Heart right ventricle (tissue), 16 donors: ENCODE measurements at regions not wholly inside any gene's neighbourhood (a gene's known extent, or its start where the extent isn't known, plus 50 kb on each side); places are given as distances from the start of the nearest gene placed in this dataset.

Source experiments
- ATAC-seq, 8 donors: fragments of 200-7000 bp; cut with Tn5 transposase; one replicate each; pipeline ENCODE4 v1.9.1; 2020; ENCODE audit warnings: mild to moderate bottlenecking in 8 of 8, moderate library complexity in 8 of 8, moderate number of reproducible peaks in 1 of 8
- DNase-seq, 2 donors: peaks; one replicate each; pipeline ENCODE4 v3.0.0-alpha.2; 2020
- H3K27ac ChIP-seq, 10 donors: fragments of 200-600 bp; sonication (generic) in 2 of 10; one replicate each; pipeline versions ENCODE4 v1.5.0 to v1.8.0; 2020 to 2022; ENCODE audit warnings: mild to moderate bottlenecking in 3 of 10
- H3K27me3 ChIP-seq, 7 donors: fragments of 200-600 bp; one replicate each; pipeline ENCODE4 v1.8.0; 2021 to 2022; ENCODE audit warnings: mild to moderate bottlenecking in 2 of 7
- H3K36me3 ChIP-seq, 9 donors: fragments of 200-600 bp; sonication (generic) in 1 of 9; one replicate each; pipeline versions ENCODE4 v1.5.0 to v1.8.0; 2020 to 2022; ENCODE audit warnings: mild to moderate bottlenecking in 2 of 9
- H3K4me1 ChIP-seq, 9 donors: fragments of 200-600 bp; sonication (generic) in 1 of 9; one replicate each; pipeline versions ENCODE4 v1.5.0 to v1.8.0; 2020 to 2022; ENCODE audit warnings: mild to moderate bottlenecking in 4 of 9
- H3K4me3 ChIP-seq, 10 donors: fragments of 200-600 bp; sonication (generic) in 2 of 10; one replicate each; pipeline versions ENCODE4 v1.5.0 to v1.8.0; 2020 to 2022; ENCODE audit warnings: mild to moderate bottlenecking in 7 of 10, moderate library complexity in 2 of 10
- H3K9me3 ChIP-seq, 11 donors: fragments of 200-600 bp in 10 of 11; sonication (generic) in 2 of 11; one replicate each; pipeline versions ENCODE4 v1.5.0 to v1.8.0; 2013 to 2022; ENCODE audit warnings: mild to moderate bottlenecking in 2 of 11, control low read depth in 1 of 11, moderate library complexity in 1 of 11
- WGBS, 2 donors: extraction: QIAGEN DNeasy Blood & Tissue Kit; methylation state at CpG; one replicate each; pipeline ENCODE4 v1.1.7; 2013; ENCODE audit warnings: inconsistent platforms in 1 of 2; 5-methylcytosine and 5-hydroxymethylcytosine counted together
- intact Hi-C, 10 donors: fragments of 100-400 bp; cut with DNase I; formaldehyde crosslinking; loops; one replicate each; pipeline versions ENCODE4 v1.11.1 to v1.14.2; 2022
- TF ChIP-seq, protein P1 (sequence below), 9 donors: fragments of 200-600 bp; sonication (generic) in 2 of 9; IDR thresholded peaks; one replicate each; pipeline versions ENCODE4 v1.5.0 to v1.8.0; 2021 to 2022; ENCODE audit warnings: antibody characterized with exemption in 9 of 9, mild to moderate bottlenecking in 5 of 9, moderate library complexity in 1 of 9
- donor health status: Arrhythmogenic right ventricular cardiomyopathy.
- donor health status: ischemic (EF 13 %, LVEDD 7.1; RV severe dilation, severe dysfunction).
- donor health status: healthy with polysubstance abuse.
- donor health status: DM: no; HTN: yes; CAD: no.
- donor health status: DM: no; HTN: no; CAD: no.
- donor health status: ischemic (EF 25% LVEDD 6.9; RV normal size, moderate dysfunction).
- donor health status: ischemic (EF 25% LVEDD 5.7; RV mildly dilated, moderate dysfunction).
- donor health status: healthy.
- donor health status: DM: yes; HTN: yes; CAD: no.
- donor health status: Ischemic cardiomyopathy.
- donor health status: ischemic (EF 35%, LVEDD 5.7; RV mildly dilated, moderate dysfunction).
- donor health status: nonischemic (EF 11% LVEDD 7.7; RV severe dilation, severe dysfunction).
- donor health status: DM: yes; HTN: yes; CAD: no.
- donor health status: PGD.
- donor health status: ischemic (EF 29% LVEDD 5.4; RV normal size, mild dysfunction).
- donor health status: nonischemic (EF 23%, LVEDD 6.1; RV moderate dilation, normal function).

GRCh38 chr6:168730931-168731716 is 290.1 kb downstream of the SMOC2 start:
- peaks cover 0 to 7% (median 0%) of the 10 kb centered on the region in 7 donors for H3K27me3 ChIP-seq
- TF ChIP-seq, protein P1, sequence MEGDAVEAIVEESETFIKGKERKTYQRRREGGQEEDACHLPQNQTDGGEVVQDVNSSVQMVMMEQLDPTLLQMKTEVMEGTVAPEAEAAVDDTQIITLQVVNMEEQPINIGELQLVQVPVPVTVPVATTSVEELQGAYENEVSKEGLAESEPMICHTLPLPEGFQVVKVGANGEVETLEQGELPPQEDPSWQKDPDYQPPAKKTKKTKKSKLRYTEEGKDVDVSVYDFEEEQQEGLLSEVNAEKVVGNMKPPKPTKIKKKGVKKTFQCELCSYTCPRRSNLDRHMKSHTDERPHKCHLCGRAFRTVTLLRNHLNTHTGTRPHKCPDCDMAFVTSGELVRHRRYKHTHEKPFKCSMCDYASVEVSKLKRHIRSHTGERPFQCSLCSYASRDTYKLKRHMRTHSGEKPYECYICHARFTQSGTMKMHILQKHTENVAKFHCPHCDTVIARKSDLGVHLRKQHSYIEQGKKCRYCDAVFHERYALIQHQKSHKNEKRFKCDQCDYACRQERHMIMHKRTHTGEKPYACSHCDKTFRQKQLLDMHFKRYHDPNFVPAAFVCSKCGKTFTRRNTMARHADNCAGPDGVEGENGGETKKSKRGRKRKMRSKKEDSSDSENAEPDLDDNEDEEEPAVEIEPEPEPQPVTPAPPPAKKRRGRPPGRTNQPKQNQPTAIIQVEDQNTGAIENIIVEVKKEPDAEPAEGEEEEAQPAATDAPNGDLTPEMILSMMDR (IDR thresholded peaks at IDR 0.05) = no peak
- intact Hi-C loops = no loop called here
- WGBS, 2 donors = 75 to 76% methylated on average over 14 of the region's 14 CpGs
- no peaks in the 10 kb centered on the region for H3K4me1 ChIP-seq
- H3K27ac ChIP-seq = no peak overlapping the region
- no peak overlapping the region for H3K4me3 ChIP-seq
- no peaks in the 10 kb centered on the region for H3K9me3 ChIP-seq
- H3K36me3 ChIP-seq = no peaks in the 10 kb centered on the region
- ATAC-seq (no peak), DNase-seq (no peak)

- H3K27ac ChIP-seq = no peak overlapping the region
- peaks cover 0 to 16% (median 0%) of the 10 kb centered on the region in 7 donors for H3K27me3 ChIP-seq
- ATAC-seq (no peak), DNase-seq (no peak)
- H3K4me1 ChIP-seq = no peaks in the 10 kb centered on the region
- H3K4me3 ChIP-seq = no peak overlapping the region
- intact Hi-C loops = no loop called here
- TF ChIP-seq, protein P1 (IDR thresholded peaks at IDR 0.05) = no peak
- H3K9me3 ChIP-seq = peaks cover 0 to 8% (median 0%) of the 10 kb centered on the region in 11 donors
- 71 to 76% methylated on average over 2 of the region's 2 CpGs for WGBS, 2 donors
- no peaks in the 10 kb centered on the region for H3K36me3 ChIP-seq
These were observed 287.1 kb downstream of the SMOC2 start for GRCh38 chr6:168728056-168728455.

DNA sequence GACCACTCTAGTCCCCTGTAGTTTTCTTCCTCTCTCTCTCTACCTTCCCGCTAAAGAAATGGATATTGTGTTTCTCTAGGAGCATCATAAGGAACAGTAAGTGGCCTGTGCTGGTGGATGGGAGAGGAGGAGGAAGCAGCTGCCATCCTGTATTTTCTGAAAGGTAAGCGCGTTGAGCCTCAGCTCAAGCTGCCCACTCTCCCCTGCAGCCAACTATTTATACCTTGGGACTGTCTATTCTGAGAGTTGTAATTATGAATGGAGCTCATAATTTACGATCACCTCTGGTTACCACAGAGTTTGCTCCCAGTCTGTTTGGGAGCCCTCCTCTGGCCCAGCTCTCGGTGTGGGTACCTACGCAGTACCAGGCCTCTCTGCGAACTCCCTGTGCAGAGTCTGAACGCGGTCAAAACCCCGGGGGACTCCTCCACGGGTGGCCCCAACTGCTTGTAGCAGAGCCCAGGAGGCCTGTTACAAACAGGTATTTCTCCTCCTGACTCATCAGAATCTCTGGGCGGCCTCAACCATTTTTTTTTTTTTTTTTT is 285.4 kb downstream of the SMOC2 start:
- WGBS, 2 donors = 89 to 93% methylated on average over 12 of the region's 12 CpGs
- DNase-seq = no peak
- intact Hi-C loops = no loop called here
- TF ChIP-seq, protein P1 (IDR thresholded peaks at IDR 0.05) = no peak
- peaks cover 0 to 8% (median 0%) of the 10 kb centered on the region in 11 donors for H3K9me3 ChIP-seq
- H3K4me1 ChIP-seq = no peaks in the 10 kb centered on the region
- no peak overlapping the region for H3K4me3 ChIP-seq
- ATAC-seq = no peak
- H3K27ac ChIP-seq = no peak overlapping the region
- no peaks in the 10 kb centered on the region for H3K36me3 ChIP-seq
- peaks cover 0 to 17% (median 0%) of the 10 kb centered on the region in 7 donors for H3K27me3 ChIP-seq

DNA sequence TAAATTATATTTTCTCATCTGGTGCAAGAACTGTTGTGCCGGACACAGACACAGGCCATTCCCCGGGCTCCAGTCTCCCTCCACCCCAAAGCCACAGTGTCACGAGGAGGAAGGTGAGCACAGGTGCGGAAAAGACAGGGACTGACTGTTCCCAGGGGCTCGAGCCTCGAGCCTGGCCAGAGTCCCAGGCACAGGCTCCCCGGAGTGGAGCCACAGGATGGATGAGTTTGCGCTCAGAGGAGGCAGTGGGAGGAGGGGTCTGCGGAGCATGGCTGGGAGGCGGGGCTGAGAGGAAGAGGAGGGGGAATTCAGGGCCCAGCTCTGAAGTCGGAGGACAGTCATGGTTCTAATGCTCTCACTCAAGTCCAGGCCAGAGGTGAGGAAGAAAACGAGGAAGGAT is 284.8 kb downstream of the SMOC2 start:
- Histone ChIP-seq H3K27ac (no peak overlapping the region), H3K27me3 (peaks cover 0 to 17% (median 0%) of the 10 kb centered on the region in 7 donors), H3K9me3 (peaks cover 0 to 8% (median 0%) of the 10 kb centered on the region in 11 donors), H3K4me1 (no peaks in the 10 kb centered on the region), H3K4me3 (no peak overlapping the region), H3K36me3 (no peaks in the 10 kb centered on the region)
- intact Hi-C loops = no loop called here
- TF ChIP-seq, protein P1 (IDR thresholded peaks at IDR 0.05) = no peak
- WGBS, 2 donors = 62 to 72% methylated on average over 12 of the region's 12 CpGs
- ATAC-seq = no peak
- DNase-seq = no peak
